ENCODE measurements at regions not wholly inside any gene's neighbourhood (a gene's known extent, or its start where the extent isn't known, plus 50 kb on each side); places are given as distances from the start of the nearest gene placed in this dataset.
A peak's percentile ranks its signal among the peaks of the same experiment; 100 is the strongest.

DNA sequence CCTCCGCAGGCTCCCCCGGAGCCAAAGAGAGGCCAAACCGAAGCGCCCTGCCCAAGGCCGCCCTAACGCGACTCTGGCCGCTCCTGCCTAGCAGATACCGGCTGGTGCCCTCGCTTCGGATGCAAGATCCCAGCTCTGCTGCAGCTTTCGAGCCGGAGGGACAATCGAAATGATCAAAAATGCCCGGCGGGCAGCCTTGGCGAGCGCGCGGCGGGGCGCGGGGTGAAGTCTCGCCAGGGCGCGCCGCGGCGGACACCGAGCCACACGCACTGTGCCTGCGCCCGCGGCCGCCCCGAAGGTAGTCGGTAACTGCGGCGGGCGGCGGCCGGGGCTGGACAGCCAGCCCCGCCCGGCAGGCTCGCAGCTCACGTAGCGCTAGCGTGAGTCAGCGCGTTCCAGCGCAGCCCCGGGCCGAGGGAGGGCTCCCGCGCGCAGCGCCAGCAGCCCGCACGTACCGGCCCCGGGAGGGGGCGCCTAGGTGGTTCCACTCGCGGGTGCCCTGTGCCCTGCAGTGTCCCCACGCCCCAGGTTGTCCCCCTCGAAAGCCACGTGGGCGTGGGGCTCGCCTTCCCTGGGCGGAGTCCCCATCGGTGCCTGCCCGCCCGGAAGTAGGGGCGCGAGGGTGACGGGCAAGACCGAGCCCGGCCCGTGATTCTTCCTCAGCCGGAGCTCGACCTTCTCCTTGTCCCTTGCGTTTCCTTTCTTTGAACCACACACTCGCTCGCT is 109.2 kb upstream of the EGLN3 start (continued):
- no peak for TF ChIP-seq IRF1 (CRISPR knock-in tag; IDR thresholded peaks at IDR 0.05; ENCODE audit: low read depth)
- TF ChIP-seq ZNF547 (CRISPR knock-in tag; IDR thresholded peaks at IDR 0.05), result peak; percentile 73; the same call in 1 of the 2 replicates
- no peak for TF ChIP-seq FOXA1 (IDR thresholded peaks at IDR 0.05)
- peak; percentile 24; the same call in 1 of the 2 replicates for TF ChIP-seq FOXA1 (CRISPR knock-in tag; IDR thresholded peaks at IDR 0.05)
- TF ChIP-seq ARNT (IDR thresholded peaks at IDR 0.05), result no peak
- no peak for TF ChIP-seq PAWR (CRISPR knock-in tag; IDR thresholded peaks at IDR 0.05; ENCODE audit: borderline replicate concordance)
- peak; percentile 53; the same call in 1 of the 2 replicates for TF ChIP-seq PATZ1 (CRISPR knock-in tag; IDR thresholded peaks at IDR 0.05)
- peak; percentile 77; the same call in 1 of the 2 replicates for TF ChIP-seq SALL1 (CRISPR knock-in tag; IDR thresholded peaks at IDR 0.05)
- TF ChIP-seq ATF7 (IDR thresholded peaks at IDR 0.05), result no peak
- no peak for TF ChIP-seq ATF7 (CRISPR knock-in tag; IDR thresholded peaks at IDR 0.05)
- no peak for TF ChIP-seq SETDB1 (CRISPR knock-in tag; IDR thresholded peaks at IDR 0.05; ENCODE audit: borderline replicate concordance)
- TF ChIP-seq SP5 (CRISPR knock-in tag; IDR thresholded peaks at IDR 0.05; ENCODE audit: borderline replicate concordance, low read depth), result peak; percentile 19
- no peak for TF ChIP-seq MXD3 (CRISPR knock-in tag; IDR thresholded peaks at IDR 0.05)
- TF ChIP-seq, protein P1, sequence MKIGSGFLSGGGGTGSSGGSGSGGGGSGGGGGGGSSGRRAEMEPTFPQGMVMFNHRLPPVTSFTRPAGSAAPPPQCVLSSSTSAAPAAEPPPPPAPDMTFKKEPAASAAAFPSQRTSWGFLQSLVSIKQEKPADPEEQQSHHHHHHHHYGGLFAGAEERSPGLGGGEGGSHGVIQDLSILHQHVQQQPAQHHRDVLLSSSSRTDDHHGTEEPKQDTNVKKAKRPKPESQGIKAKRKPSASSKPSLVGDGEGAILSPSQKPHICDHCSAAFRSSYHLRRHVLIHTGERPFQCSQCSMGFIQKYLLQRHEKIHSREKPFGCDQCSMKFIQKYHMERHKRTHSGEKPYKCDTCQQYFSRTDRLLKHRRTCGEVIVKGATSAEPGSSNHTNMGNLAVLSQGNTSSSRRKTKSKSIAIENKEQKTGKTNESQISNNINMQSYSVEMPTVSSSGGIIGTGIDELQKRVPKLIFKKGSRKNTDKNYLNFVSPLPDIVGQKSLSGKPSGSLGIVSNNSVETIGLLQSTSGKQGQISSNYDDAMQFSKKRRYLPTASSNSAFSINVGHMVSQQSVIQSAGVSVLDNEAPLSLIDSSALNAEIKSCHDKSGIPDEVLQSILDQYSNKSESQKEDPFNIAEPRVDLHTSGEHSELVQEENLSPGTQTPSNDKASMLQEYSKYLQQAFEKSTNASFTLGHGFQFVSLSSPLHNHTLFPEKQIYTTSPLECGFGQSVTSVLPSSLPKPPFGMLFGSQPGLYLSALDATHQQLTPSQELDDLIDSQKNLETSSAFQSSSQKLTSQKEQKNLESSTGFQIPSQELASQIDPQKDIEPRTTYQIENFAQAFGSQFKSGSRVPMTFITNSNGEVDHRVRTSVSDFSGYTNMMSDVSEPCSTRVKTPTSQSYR (CRISPR knock-in tag; IDR thresholded peaks at IDR 0.05; ENCODE audit: borderline replicate concordance), result no peak; the same call in 1 of the 2 replicates
- TF ChIP-seq ZBED4 (CRISPR knock-in tag; IDR thresholded peaks at IDR 0.05; ENCODE audit: borderline replicate concordance), result no peak
- TF ChIP-seq TERF1 (CRISPR knock-in tag; IDR thresholded peaks at IDR 0.05), result peak; percentile 87; the same call in 1 of the 2 replicates
- TF ChIP-seq MAFK (conservative IDR thresholded peaks at IDR 0.05 in 1 of 2, IDR thresholded peaks at IDR 0.05 in 1 of 2; ENCODE audit: low read length in 2 of 2), result peak; percentile 31 to 70

All from HepG2 (cell line).